Body of pancreas (tissue), 4 donors: ENCODE measurements at regions not wholly inside any gene's neighbourhood (a gene's known extent, or its start where the extent isn't known, plus 50 kb on each side); places are given as distances from the start of the nearest gene placed in this dataset.

Experiments used
- ATAC-seq: fragments of 150-250 bp; one replicate; pipeline ENCODE4 v1.9.1; 2016
- DNase-seq, 4 donors: peaks; one replicate each; pipeline ENCODE4 v3.0.0-alpha.2; 2019
- H3K27ac ChIP-seq, 4 donors: fragments of 200-600 bp; sonication (generic); 1 replicate in 3 of 4; 2 replicates in 1 of 4; pipeline versions ENCODE4 v1.5.1 to v1.6.1; 2016 to 2019; ENCODE audit warnings: mild to moderate bottlenecking in 1 of 4, mixed read lengths in 1 of 4, moderate library complexity in 1 of 4
- H3K27me3 ChIP-seq, 2 donors: fragments of 200-600 bp; sonication (generic); one replicate each; pipeline ENCODE4 v1.6.0; 2016; ENCODE audit warnings: mild to moderate bottlenecking in 1 of 2
- H3K36me3 ChIP-seq, 2 donors: fragments of 200-600 bp; sonication (generic); replicated peaks in 1 of 2; 2 replicates each; pipeline ENCODE4 v1.5.1; 2016; ENCODE audit warnings: low read depth in 2 of 2; ENCODE audit not compliant: insufficient read depth in 1 of 2
- H3K4me1 ChIP-seq: fragments of 200-600 bp; sonication (generic); one replicate; pipeline ENCODE4 v1.6.0; 2016
- H3K4me3 ChIP-seq, 2 donors: fragments of 200-600 bp; sonication (generic); 1 replicate in 1 of 2; 2 replicates in 1 of 2; pipeline ENCODE4 v1.5.1; 2016 to 2019
- H3K9me3 ChIP-seq, 3 donors: fragments of 200-600 bp; sonication (generic); 1 replicate in 2 of 3; 2 replicates in 1 of 3; pipeline ENCODE4 v1.5.1; 2016
- POLR2A ChIP-seq, 3 donors: fragments of 450-650 bp; IDR thresholded peaks; one replicate each; pipeline ENCODE4 v1.6.1; 2016; ENCODE audit warnings: antibody characterized with exemption in 3 of 3, mild to moderate bottlenecking in 2 of 3
- WGBS, 2 donors: methylation state at CpG; one replicate each; pipeline ENCODE4 v1.1.5; 2017; 5-methylcytosine and 5-hydroxymethylcytosine counted together
- intact Hi-C: fragments of 100-400 bp; cut with DNase I; formaldehyde crosslinking; loops from one replicate; pipeline ENCODE4 v1.15.1; 2023
- TF ChIP-seq, protein P1 (sequence below), 7 experiments: fragments of 450-650 bp in 4 of 7; fragments of 200-600 bp in 3 of 7; sonication (generic) in 3 of 7; IDR thresholded peaks; one replicate each; pipeline ENCODE4 v1.5.1; 2016 to 2019; ENCODE audit warnings: antibody characterized with exemption in 7 of 7

DNA sequence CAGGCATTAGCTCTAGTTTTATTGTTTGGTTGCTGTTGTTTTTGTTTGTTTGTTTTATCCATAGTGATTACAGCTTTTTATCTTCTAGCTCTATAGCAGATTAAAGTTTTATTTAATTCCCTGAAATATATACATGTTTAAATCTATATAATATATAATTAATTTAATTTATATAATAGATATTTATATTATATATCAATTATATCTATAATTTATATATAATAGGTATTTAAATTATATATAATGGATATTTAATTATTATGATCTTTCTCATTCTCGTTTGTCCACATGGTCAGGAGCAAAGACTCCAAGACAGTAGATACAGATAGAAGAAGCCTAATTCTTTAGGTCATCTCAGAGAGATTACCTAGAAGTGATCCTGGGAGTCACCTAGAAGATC is 238.8 kb upstream of the GPR149 start:
- no peak for DNase-seq
- ATAC-seq: no peak
- WGBS, 2 donors: 31 to 44% methylated on average over 1 of the region's 1 CpG

DNA sequence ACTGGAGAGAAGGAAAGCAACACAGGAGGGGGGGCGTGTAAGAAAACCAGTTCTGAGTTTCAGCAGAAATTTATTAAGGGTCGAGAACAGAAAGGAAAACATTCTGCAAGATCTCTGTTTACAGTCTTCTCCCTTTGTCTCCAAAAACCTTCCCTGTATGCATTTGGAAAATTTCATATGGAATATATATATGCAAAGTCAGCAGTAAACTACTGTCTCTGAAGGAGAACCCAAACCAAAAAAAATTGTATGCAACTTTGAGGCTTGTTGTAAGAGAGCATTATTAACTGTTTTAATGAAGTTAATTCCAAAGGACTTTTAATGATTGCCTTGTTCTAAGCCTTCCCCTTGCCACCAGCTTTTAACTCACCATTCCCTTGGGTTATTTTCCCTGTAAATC is 238.2 kb upstream of the GPR149 start:
- WGBS, 2 donors: 18 to 19% methylated on average over 2 of the region's 2 CpGs
- H3K4me1 ChIP-seq: no peaks in the 10 kb centered on the region
- DNase-seq: no peak
- no peak for ATAC-seq
- H3K4me3 ChIP-seq: no peak overlapping the region
- no peaks in the 10 kb centered on the region for H3K36me3 ChIP-seq
- TF ChIP-seq, protein P1, sequence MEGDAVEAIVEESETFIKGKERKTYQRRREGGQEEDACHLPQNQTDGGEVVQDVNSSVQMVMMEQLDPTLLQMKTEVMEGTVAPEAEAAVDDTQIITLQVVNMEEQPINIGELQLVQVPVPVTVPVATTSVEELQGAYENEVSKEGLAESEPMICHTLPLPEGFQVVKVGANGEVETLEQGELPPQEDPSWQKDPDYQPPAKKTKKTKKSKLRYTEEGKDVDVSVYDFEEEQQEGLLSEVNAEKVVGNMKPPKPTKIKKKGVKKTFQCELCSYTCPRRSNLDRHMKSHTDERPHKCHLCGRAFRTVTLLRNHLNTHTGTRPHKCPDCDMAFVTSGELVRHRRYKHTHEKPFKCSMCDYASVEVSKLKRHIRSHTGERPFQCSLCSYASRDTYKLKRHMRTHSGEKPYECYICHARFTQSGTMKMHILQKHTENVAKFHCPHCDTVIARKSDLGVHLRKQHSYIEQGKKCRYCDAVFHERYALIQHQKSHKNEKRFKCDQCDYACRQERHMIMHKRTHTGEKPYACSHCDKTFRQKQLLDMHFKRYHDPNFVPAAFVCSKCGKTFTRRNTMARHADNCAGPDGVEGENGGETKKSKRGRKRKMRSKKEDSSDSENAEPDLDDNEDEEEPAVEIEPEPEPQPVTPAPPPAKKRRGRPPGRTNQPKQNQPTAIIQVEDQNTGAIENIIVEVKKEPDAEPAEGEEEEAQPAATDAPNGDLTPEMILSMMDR (IDR thresholded peaks at IDR 0.05): no peak
- TF ChIP-seq POLR2A (IDR thresholded peaks at IDR 0.05): no peak
- no peak overlapping the region for H3K27ac ChIP-seq
- H3K27me3 ChIP-seq: no peaks in the 10 kb centered on the region
- no peaks in the 10 kb centered on the region for H3K9me3 ChIP-seq
- intact Hi-C loops: no loop called here

More for the DNA sequence above, 238.8 kb upstream of the GPR149 start:
- Histone ChIP-seq H3K4me1 (no peaks in the 10 kb centered on the region), H3K36me3 (no peaks in the 10 kb centered on the region), H3K4me3 (no peak overlapping the region), H3K27ac (no peak overlapping the region), H3K27me3 (no peaks in the 10 kb centered on the region), H3K9me3 (no peaks in the 10 kb centered on the region)
- TF ChIP-seq POLR2A (IDR thresholded peaks at IDR 0.05): no peak
- TF ChIP-seq, protein P1 (IDR thresholded peaks at IDR 0.05): no peak
- intact Hi-C loops: no loop called here

DNA sequence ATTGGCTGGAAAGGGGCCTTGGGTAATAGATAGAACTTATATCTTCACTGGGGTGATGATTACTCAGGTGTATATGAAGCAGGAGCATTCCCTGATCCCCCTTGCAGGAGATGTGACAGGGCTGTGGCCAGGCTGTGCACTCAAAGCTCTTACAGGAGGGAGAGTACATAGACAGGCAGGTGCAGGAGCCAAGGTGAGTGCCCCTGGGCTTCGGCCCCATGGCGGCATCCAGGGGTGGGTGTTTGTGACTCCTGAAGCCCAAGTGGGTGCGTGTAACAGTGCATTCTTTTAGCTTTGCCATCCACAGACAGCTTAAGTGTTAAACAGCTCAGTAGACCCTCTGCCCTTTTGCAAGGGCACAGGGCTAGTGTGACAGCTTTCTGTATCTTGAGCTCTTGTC is 236.6 kb upstream of the GPR149 start:
- H3K27ac ChIP-seq: no peak overlapping the region
- no peak overlapping the region for H3K4me3 ChIP-seq
- DNase-seq (no peak), ATAC-seq (no peak)
- H3K27me3 ChIP-seq: no peaks in the 10 kb centered on the region
- H3K4me1 ChIP-seq: no peaks in the 10 kb centered on the region
- H3K36me3 ChIP-seq: no peaks in the 10 kb centered on the region
- WGBS, 2 donors: 77 to 88% methylated on average over 3 of the region's 3 CpGs
- intact Hi-C loops: no loop called here
- TF ChIP-seq, protein P1 (IDR thresholded peaks at IDR 0.05): no peak
- H3K9me3 ChIP-seq: no peaks in the 10 kb centered on the region

DNA sequence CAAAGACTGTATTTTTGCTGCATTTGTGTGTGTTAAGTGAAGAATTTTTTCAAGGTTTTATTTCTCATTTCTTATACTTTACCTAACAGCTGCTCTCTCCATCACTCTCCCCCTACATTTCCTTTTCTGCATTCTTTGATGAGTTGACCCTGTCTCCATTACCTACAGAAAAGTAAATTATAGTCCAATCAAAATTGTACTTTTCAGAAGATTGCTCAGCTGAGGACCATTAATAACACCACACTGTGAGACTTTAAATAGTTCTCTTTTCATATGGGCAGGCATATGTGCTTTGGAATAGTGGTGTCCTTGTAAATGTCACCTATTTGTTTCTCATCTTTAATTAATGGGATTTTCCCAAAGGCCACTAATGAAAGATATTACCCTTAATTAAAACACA is 234.7 kb upstream of the GPR149 start:
- DNase-seq (no peak), ATAC-seq (no peak)
- no peaks in the 10 kb centered on the region for H3K9me3 ChIP-seq
- intact Hi-C loops: no loop called here
- no peaks in the 10 kb centered on the region for H3K27me3 ChIP-seq
- H3K4me3 ChIP-seq: no peak overlapping the region
- TF ChIP-seq POLR2A (IDR thresholded peaks at IDR 0.05): no peak
- TF ChIP-seq, protein P1 (IDR thresholded peaks at IDR 0.05): no peak
- H3K36me3 ChIP-seq: no peaks in the 10 kb centered on the region
- H3K4me1 ChIP-seq: no peaks in the 10 kb centered on the region
- no peak overlapping the region for H3K27ac ChIP-seq

DNA sequence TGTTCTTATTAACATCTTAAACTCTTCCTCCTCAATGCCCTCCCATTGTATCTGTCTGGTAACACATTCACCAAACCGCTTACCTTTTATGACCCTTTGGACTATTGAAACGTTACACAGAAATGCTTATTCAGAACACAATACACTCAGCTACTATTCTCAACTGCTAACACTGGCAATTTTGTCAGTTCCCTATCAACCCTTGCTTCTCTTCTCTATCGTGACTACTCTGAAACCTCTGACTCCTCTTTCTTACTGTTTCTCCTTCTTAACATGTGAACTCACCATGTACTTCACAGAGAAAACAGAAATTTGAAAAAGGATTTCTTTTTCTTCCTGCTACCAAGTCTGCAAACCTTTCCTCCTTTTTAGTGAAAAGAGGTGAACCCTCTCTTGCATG is 232.9 kb upstream of the GPR149 start:
- no peak overlapping the region for H3K27ac ChIP-seq
- ATAC-seq (no peak), DNase-seq (no peak)
- intact Hi-C loops: no loop called here
- H3K4me1 ChIP-seq: no peaks in the 10 kb centered on the region
- no peaks in the 10 kb centered on the region for H3K36me3 ChIP-seq
- WGBS, 2 donors: 44 to 49% methylated on average over 3 of the region's 3 CpGs
- H3K9me3 ChIP-seq: no peaks in the 10 kb centered on the region
- no peaks in the 10 kb centered on the region for H3K27me3 ChIP-seq
- TF ChIP-seq, protein P1 (IDR thresholded peaks at IDR 0.05): no peak
- TF ChIP-seq POLR2A (IDR thresholded peaks at IDR 0.05): no peak
- H3K4me3 ChIP-seq: no peak overlapping the region
